Loucy (cell line): ENCODE measurements at regions not wholly inside any gene's neighbourhood (a gene's known extent, or its start where the extent isn't known, plus 50 kb on each side); places are given as distances from the start of the nearest gene placed in this dataset.

ENCODE experiments used
- EZH2phosphoT487 ChIP-seq: fragments of 200-600 bp; IDR thresholded peaks from 2 replicates; pipeline ENCODE4 v1.6.1; 2018; ENCODE audit warnings: antibody characterized with exemption, mild to moderate bottlenecking, moderate library complexity, borderline replicate concordance
- TF ChIP-seq, protein P1 (sequence below): fragments of 200-600 bp; sonication (generic); conservative IDR thresholded peaks from 2 replicates; pipeline ENCODE4 v1.5.1; 2014; ENCODE audit warnings: mild to moderate bottlenecking, antibody characterized with exemption, low read length

DNA sequence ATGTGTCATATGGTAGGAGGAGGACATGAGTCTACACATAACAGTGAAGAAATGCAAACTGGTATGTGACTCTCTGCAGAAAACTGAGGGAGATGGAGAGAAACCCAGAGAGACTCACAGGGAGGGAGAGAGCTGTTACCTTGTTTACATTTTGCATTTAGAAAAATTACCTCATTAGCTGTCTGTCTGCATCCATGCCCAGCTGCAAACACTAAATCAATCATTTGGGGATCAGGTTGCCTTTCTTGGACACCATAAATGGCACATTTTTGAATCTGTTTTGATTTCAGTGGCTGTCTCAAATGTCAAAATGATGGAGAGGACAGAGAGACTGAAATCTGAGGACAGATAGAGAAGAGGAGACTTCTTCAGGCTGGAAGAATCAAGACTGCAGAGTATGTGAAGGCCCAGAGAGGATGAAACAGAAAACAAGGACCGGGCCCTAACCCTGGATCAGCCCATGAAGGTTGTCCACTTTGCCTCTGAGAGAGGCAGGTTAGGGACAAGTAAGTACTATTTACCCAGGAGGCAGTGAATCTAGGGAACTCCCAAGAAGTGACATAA lies 92.2 kb downstream of the UNC5CL start:
- TF ChIP-seq, protein P1, sequence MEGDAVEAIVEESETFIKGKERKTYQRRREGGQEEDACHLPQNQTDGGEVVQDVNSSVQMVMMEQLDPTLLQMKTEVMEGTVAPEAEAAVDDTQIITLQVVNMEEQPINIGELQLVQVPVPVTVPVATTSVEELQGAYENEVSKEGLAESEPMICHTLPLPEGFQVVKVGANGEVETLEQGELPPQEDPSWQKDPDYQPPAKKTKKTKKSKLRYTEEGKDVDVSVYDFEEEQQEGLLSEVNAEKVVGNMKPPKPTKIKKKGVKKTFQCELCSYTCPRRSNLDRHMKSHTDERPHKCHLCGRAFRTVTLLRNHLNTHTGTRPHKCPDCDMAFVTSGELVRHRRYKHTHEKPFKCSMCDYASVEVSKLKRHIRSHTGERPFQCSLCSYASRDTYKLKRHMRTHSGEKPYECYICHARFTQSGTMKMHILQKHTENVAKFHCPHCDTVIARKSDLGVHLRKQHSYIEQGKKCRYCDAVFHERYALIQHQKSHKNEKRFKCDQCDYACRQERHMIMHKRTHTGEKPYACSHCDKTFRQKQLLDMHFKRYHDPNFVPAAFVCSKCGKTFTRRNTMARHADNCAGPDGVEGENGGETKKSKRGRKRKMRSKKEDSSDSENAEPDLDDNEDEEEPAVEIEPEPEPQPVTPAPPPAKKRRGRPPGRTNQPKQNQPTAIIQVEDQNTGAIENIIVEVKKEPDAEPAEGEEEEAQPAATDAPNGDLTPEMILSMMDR: no peak
- no peak for TF ChIP-seq EZH2phosphoT487
